Endodermal cell (in vitro differentiated cells): ENCODE measurements at regions not wholly inside any gene's neighbourhood (a gene's known extent, or its start where the extent isn't known, plus 50 kb on each side); places are given as distances from the start of the nearest gene placed in this dataset.

Experiments
- DNase-seq: peaks from one replicate; pipeline ENCODE4 v3.0.0-alpha.2; 2017
- H3K27ac ChIP-seq: 2 replicates; pipeline ENCODE4 v1.5.1; 2013; ENCODE audit warnings: mild to moderate bottlenecking, low read depth, low read length, moderate library complexity
- H3K27me3 ChIP-seq: 2 replicates; pipeline ENCODE4 v1.6.1; 2013; ENCODE audit warnings: mild to moderate bottlenecking, low read length, moderate library complexity; ENCODE audit not compliant: insufficient read depth, control insufficient read depth, poor library complexity, severe bottlenecking
- H3K36me3 ChIP-seq: 2 replicates; pipeline ENCODE4 v1.7.0; 2013; ENCODE audit warnings: mild to moderate bottlenecking, low read length, moderate library complexity; ENCODE audit not compliant: control insufficient read depth, insufficient read depth
- H3K4me1 ChIP-seq: one replicate; pipeline ENCODE4 v1.7.0; 2013; ENCODE audit warnings: low read length; ENCODE audit not compliant: control insufficient read depth, insufficient read depth
- H3K4me3 ChIP-seq: 2 replicates; pipeline ENCODE4 v1.5.1; 2013; ENCODE audit warnings: mild to moderate bottlenecking, low read length, moderate library complexity
- H3K9ac ChIP-seq: 2 replicates; pipeline ENCODE4 v1.6.1; 2013; ENCODE audit warnings: mild to moderate bottlenecking, low read length, moderate library complexity; ENCODE audit not compliant: poor library complexity, severe bottlenecking; ENCODE audit errors: extremely low read depth
- H3K9me3 ChIP-seq: 2 replicates; pipeline ENCODE4 v1.6.1; 2013; ENCODE audit warnings: mild to moderate bottlenecking, low read length, moderate library complexity; ENCODE audit not compliant: control insufficient read depth
- H3K27ac Mint-ChIP-seq: 2 replicates; pipeline ENCODE4 v1.8.0; 2020; ENCODE audit warnings: mixed read lengths
- H3K27me3 Mint-ChIP-seq: 2 replicates; pipeline ENCODE4 v1.8.0; 2021; ENCODE audit warnings: mild to moderate bottlenecking, mixed read lengths; ENCODE audit not compliant: insufficient read depth
- H3K36me3 Mint-ChIP-seq: 2 replicates; pipeline ENCODE4 v1.8.0; 2020; ENCODE audit warnings: low read depth, mixed read lengths
- H3K4me1 Mint-ChIP-seq: 2 replicates; pipeline ENCODE4 v1.8.0; 2020; ENCODE audit warnings: mixed read lengths
- H3K4me3 Mint-ChIP-seq: 2 replicates; pipeline ENCODE4 v1.8.0; 2020; ENCODE audit warnings: mild to moderate bottlenecking, moderate library complexity, mixed read lengths
- H3K9me3 Mint-ChIP-seq: 2 replicates; pipeline ENCODE4 v1.8.0; 2020; ENCODE audit warnings: mild to moderate bottlenecking, mixed read lengths
- CTCF ChIP-seq: fragments of 200-600 bp; sonication (generic); conservative IDR thresholded peaks from 2 replicates; pipeline ENCODE4 v1.5.0; 2021; ENCODE audit warnings: antibody characterized with exemption, mild to moderate bottlenecking
- WGBS, 2 experiments: methylation state at CpG; one replicate each; pipeline versions ENCODE4 v1.1.5 to v1.1.7; 2013; ENCODE audit warnings: missing lambda C conversion rate in 2 of 2, mixed read lengths in 1 of 2; ENCODE audit not compliant: insufficient coverage in 1 of 2, insufficient read length in 1 of 2; 5-methylcytosine and 5-hydroxymethylcytosine counted together

- H3K4me1 ChIP-seq = no peaks in the 10 kb centered on the region
- H3K9ac ChIP-seq = no peak overlapping the region
- Mint-ChIP-seq H3K27me3 (peaks cover 3% of the 10 kb centered on the region), H3K27ac (no peak overlapping the region), H3K4me3 (no peak overlapping the region), H3K36me3 (no peaks in the 10 kb centered on the region), H3K4me1 (no peaks in the 10 kb centered on the region), H3K9me3 (no peaks in the 10 kb centered on the region)
- no peak overlapping the region for H3K4me3 ChIP-seq
- H3K27me3 ChIP-seq = no peaks in the 10 kb centered on the region
- 89 to 94% methylated on average over 7 to 9 of the region's 10 CpGs for WGBS, 2 experiments
- H3K27ac ChIP-seq = no peak overlapping the region
- no peak for TF ChIP-seq CTCF
- H3K36me3 ChIP-seq = no peaks in the 10 kb centered on the region
- H3K9me3 ChIP-seq = no peaks in the 10 kb centered on the region
- DNase-seq = no peak
Measured at GRCh38 chr19:32174386-32175113, 170.9 kb upstream of the ZNF507 start.

GRCh38 chr19:32176591-32176990, 168.8 kb upstream of the ZNF507 start:
- no peaks in the 10 kb centered on the region for H3K9me3 ChIP-seq
- H3K27ac Mint-ChIP-seq = no peak overlapping the region
- H3K27me3 ChIP-seq = no peaks in the 10 kb centered on the region
- no peak for DNase-seq
- no peaks in the 10 kb centered on the region for H3K36me3 Mint-ChIP-seq
- H3K4me1 Mint-ChIP-seq = no peaks in the 10 kb centered on the region
- H3K4me3 ChIP-seq = no peak overlapping the region
- no peaks in the 10 kb centered on the region for H3K4me1 ChIP-seq
- no peak for TF ChIP-seq CTCF
- no peaks in the 10 kb centered on the region for H3K9me3 Mint-ChIP-seq
- H3K4me3 Mint-ChIP-seq = no peak overlapping the region
- no peaks in the 10 kb centered on the region for H3K36me3 ChIP-seq
- 77 to 80% methylated on average over 4 to 5 of the region's 5 CpGs for WGBS, 2 experiments
- H3K27ac ChIP-seq = no peak overlapping the region
- H3K27me3 Mint-ChIP-seq = peaks cover 3% of the 10 kb centered on the region
- no peak overlapping the region for H3K9ac ChIP-seq

GRCh38 chr19:32177686-32178085, 167.7 kb upstream of the ZNF507 start:
- H3K27ac ChIP-seq = no peak overlapping the region

More at GRCh38 chr19:32177686-32178085, 167.7 kb upstream of the ZNF507 start:
- Mint-ChIP-seq H3K36me3 (no peaks in the 10 kb centered on the region), H3K27ac (no peak overlapping the region), H3K27me3 (peaks cover 3% of the 10 kb centered on the region), H3K4me3 (no peak overlapping the region), H3K9me3 (no peaks in the 10 kb centered on the region), H3K4me1 (no peaks in the 10 kb centered on the region)
- no peaks in the 10 kb centered on the region for H3K36me3 ChIP-seq
- TF ChIP-seq CTCF = no peak
- no peaks in the 10 kb centered on the region for H3K4me1 ChIP-seq
- H3K4me3 ChIP-seq = no peak overlapping the region
- no peaks in the 10 kb centered on the region for H3K9me3 ChIP-seq
- H3K27me3 ChIP-seq = no peaks in the 10 kb centered on the region
- H3K9ac ChIP-seq = no peak overlapping the region
- no peak for DNase-seq
